ENCODE measurements at regions not wholly inside any gene's neighbourhood (a gene's known extent, or its start where the extent isn't known, plus 50 kb on each side); places are given as distances from the start of the nearest gene placed in this dataset.
A peak's percentile ranks its signal among the peaks of the same experiment; 100 is the strongest.

- TF ChIP-seq ZNF521 (tag by site-specific recombination; IDR thresholded peaks at IDR 0.05) (no peak), ZBTB10 (tag by site-specific recombination; IDR thresholded peaks at IDR 0.05) (no peak), KLF1 (tag by site-specific recombination; IDR thresholded peaks at IDR 0.05) (no peak), ZNF830 (tag by site-specific recombination; IDR thresholded peaks at IDR 0.05; ENCODE audit: low read depth) (no peak), ZNF473 (tag by site-specific recombination; IDR thresholded peaks at IDR 0.05) (no peak), ZNF184 (tag by site-specific recombination; IDR thresholded peaks at IDR 0.05) (no peak), ZNF514 (tag by site-specific recombination; IDR thresholded peaks at IDR 0.05) (no peak), ZNF677 (tag by site-specific recombination; IDR thresholded peaks at IDR 0.05) (0 out of 2 replicates have a peak, but pooled peaks have one; percentile 28), ZBTB26 (tag by site-specific recombination; optimal IDR thresholded peaks at IDR 0.05) (no peak), PRDM1 (tag by site-specific recombination; IDR thresholded peaks at IDR 0.05) (no peak), ZNF10 (tag by site-specific recombination; IDR thresholded peaks at IDR 0.05) (peak; percentile 38; the same call in 1 of the 2 replicates), TSHZ1 (tag by site-specific recombination; IDR thresholded peaks at IDR 0.05; ENCODE audit: borderline replicate concordance) (0 out of 2 replicates have a peak, but pooled peaks have one; percentile 37), ZNF654 (tag by site-specific recombination; IDR thresholded peaks at IDR 0.05; ENCODE audit: low read depth) (peak; percentile 15; the same call in 1 of the 2 replicates), ZNF169 (tag by site-specific recombination; IDR thresholded peaks at IDR 0.05) (no peak), ZNF423 (tag by site-specific recombination; IDR thresholded peaks at IDR 0.05) (no peak), ZNF596 (tag by site-specific recombination; IDR thresholded peaks at IDR 0.05) (no peak), ZNF48 (tag by site-specific recombination; IDR thresholded peaks at IDR 0.05) (no peak), GLIS1 (tag by site-specific recombination; IDR thresholded peaks at IDR 0.05) (peak; percentile 56)
- TF ChIP-seq, protein P1, sequence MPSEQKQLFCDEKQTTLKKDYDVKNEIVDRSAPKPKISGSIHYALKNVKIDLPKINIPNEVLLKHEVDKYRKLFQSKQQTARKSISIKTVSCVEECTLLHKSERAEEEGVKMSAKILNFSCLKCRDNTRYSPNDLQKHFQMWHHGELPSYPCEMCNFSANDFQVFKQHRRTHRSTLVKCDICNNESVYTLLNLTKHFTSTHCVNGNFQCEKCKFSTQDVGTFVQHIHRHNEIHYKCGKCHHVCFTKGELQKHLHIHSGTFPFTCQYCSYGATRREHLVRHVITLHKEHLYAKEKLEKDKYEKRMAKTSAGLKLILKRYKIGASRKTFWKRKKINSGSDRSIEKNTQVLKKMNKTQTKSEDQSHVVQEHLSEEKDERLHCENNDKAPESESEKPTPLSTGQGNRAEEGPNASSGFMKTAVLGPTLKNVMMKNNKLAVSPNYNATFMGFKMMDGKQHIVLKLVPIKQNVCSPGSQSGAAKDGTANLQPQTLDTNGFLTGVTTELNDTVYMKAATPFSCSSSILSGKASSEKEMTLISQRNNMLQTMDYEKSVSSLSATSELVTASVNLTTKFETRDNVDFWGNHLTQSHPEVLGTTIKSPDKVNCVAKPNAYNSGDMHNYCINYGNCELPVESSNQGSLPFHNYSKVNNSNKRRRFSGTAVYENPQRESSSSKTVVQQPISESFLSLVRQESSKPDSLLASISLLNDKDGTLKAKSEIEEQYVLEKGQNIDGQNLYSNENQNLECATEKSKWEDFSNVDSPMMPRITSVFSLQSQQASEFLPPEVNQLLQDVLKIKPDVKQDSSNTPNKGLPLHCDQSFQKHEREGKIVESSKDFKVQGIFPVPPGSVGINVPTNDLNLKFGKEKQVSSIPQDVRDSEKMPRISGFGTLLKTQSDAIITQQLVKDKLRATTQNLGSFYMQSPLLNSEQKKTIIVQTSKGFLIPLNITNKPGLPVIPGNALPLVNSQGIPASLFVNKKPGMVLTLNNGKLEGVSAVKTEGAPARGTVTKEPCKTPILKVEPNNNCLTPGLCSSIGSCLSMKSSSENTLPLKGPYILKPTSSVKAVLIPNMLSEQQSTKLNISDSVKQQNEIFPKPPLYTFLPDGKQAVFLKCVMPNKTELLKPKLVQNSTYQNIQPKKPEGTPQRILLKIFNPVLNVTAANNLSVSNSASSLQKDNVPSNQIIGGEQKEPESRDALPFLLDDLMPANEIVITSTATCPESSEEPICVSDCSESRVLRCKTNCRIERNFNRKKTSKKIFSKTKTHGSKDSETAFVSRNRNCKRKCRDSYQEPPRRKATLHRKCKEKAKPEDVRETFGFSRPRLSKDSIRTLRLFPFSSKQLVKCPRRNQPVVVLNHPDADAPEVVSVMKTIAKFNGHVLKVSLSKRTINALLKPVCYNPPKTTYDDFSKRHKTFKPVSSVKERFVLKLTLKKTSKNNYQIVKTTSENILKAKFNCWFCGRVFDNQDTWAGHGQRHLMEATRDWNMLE (tag by site-specific recombination; conservative IDR thresholded peaks at IDR 0.05; ENCODE audit: low read depth) = no peak
- TF ChIP-seq, protein P2, sequence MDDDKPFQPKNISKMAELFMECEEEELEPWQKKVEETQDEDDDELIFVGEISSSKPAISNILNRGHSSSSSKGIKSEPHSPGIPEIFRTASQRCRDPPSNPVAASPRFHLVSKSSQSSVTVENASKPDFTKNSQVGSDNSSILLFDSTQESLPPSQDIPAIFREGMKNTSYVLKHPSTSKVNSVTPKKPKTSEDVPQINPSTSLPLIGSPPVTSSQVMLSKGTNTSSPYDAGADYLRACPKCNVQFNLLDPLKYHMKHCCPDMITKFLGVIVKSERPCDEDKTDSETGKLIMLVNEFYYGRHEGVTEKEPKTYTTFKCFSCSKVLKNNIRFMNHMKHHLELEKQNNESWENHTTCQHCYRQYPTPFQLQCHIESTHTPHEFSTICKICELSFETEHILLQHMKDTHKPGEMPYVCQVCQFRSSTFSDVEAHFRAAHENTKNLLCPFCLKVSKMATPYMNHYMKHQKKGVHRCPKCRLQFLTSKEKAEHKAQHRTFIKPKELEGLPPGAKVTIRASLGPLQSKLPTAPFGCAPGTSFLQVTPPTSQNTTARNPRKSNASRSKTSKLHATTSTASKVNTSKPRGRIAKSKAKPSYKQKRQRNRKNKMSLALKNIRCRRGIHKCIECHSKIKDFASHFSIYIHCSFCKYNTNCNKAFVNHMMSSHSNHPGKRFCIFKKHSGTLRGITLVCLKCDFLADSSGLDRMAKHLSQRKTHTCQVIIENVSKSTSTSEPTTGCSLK (tag by site-specific recombination; IDR thresholded peaks at IDR 0.05) = no peak
- TF ChIP-seq, protein P3, sequence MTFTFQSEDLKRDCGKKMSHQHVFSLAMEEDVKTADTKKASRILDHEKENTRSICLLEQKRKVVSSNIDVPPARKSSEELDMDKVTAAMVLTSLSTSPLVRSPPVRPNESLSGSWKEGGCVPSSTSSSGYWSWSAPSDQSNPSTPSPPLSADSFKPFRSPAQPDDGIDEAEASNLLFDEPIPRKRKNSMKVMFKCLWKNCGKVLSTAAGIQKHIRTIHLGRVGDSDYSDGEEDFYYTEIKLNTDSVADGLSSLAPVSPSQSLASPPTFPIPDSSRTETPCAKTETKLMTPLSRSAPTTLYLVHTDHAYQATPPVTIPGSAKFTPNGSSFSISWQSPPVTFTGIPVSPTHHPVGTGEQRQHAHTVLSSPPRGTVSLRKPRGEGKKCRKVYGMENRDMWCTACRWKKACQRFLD (tag by site-specific recombination; IDR thresholded peaks at IDR 0.05) = no peak
- TF ChIP-seq, protein P4, sequence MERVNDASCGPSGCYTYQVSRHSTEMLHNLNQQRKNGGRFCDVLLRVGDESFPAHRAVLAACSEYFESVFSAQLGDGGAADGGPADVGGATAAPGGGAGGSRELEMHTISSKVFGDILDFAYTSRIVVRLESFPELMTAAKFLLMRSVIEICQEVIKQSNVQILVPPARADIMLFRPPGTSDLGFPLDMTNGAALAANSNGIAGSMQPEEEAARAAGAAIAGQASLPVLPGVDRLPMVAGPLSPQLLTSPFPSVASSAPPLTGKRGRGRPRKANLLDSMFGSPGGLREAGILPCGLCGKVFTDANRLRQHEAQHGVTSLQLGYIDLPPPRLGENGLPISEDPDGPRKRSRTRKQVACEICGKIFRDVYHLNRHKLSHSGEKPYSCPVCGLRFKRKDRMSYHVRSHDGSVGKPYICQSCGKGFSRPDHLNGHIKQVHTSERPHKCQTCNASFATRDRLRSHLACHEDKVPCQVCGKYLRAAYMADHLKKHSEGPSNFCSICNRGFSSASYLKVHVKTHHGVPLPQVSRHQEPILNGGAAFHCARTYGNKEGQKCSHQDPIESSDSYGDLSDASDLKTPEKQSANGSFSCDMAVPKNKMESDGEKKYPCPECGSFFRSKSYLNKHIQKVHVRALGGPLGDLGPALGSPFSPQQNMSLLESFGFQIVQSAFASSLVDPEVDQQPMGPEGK (tag by site-specific recombination; IDR thresholded peaks at IDR 0.05) = 0 out of 2 replicates have a peak, but pooled peaks have one; percentile 32
Observed at GRCh38 chr10:114726820-114727271, 68.8 kb upstream of the ABLIM1 start (continued).
